PFSK-1 (cell line): ENCODE measurements at regions not wholly inside any gene's neighbourhood (a gene's known extent, or its start where the extent isn't known, plus 50 kb on each side); places are given as distances from the start of the nearest gene placed in this dataset.

ENCODE experiments used
- FOXP2 ChIP-seq: optimal IDR thresholded peaks from 2 replicates; pipeline ENCODE3; 2011; ENCODE audit warnings: borderline replicate concordance, control low read depth, inconsistent platforms; ENCODE audit not compliant: insufficient read depth; ENCODE audit errors: extremely low read length, extremely low read depth
- POLR2AphosphoS5 ChIP-seq: IDR thresholded peaks from 2 replicates; pipeline ENCODE4 v1.6.1; 2012; ENCODE audit warnings: low read depth, mild to moderate bottlenecking, control low read depth, low read length, moderate library complexity
- SIN3A ChIP-seq: IDR thresholded peaks from 2 replicates; pipeline ENCODE4 v1.6.1; 2012; ENCODE audit warnings: mild to moderate bottlenecking, low read length, moderate library complexity, borderline replicate concordance; ENCODE audit not compliant: insufficient read depth
- TAF1 ChIP-seq: IDR thresholded peaks from 2 replicates; pipeline ENCODE4 v1.6.1; 2012; ENCODE audit warnings: low read length, control low read depth, borderline replicate concordance; ENCODE audit not compliant: insufficient read depth
- TF ChIP-seq, protein P1 (sequence below), 2 experiments: IDR thresholded peaks; 2 replicates each; pipeline versions ENCODE4 v1.6.1 to v1.8.0; 2011 to 2012; ENCODE audit warnings: low read depth in 2 of 2, low read length in 2 of 2, control low read depth in 1 of 2, inconsistent platforms in 1 of 2, mild to moderate bottlenecking in 1 of 2, moderate library complexity in 1 of 2; ENCODE audit not compliant: insufficient read depth in 1 of 2

DNA sequence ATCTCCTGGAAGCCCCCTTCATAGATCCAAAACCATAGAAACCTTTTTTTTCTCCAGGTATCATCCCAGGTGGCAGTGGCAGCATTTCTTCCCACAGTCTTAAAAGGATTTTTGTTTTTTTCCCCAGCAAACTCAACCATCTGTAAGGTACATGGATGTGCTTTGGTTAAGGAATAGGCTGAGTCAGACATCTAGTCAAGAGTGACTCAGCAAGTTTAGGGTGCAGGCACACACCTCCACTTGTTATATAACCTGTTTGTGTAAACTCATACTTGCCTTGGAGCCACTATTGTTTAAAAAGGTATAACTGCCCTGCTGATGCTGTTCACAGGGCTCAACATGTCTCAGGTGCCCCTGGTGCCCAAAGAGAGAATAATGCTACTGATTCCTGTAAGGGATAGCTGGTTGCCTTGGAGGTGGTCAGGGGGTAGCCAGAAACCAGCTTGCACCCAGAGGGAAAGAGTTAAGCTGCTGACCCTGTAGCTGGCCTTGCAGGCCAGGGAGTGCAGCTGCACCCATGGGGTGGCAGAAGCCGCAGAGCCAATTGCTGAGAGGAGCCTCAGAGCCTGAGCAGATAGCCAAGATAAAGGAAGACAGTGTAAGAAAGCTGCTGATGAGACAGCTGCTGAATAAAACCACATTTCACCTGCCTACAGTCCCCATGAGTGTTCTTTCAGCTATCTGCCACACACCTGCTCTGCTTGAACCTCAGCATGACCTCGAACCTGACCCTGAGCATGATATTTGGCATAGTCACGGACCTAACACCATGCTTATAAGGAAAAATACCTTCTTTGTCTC is 1726.1 kb upstream of the RAG2 start:
- TF ChIP-seq, protein P1, sequence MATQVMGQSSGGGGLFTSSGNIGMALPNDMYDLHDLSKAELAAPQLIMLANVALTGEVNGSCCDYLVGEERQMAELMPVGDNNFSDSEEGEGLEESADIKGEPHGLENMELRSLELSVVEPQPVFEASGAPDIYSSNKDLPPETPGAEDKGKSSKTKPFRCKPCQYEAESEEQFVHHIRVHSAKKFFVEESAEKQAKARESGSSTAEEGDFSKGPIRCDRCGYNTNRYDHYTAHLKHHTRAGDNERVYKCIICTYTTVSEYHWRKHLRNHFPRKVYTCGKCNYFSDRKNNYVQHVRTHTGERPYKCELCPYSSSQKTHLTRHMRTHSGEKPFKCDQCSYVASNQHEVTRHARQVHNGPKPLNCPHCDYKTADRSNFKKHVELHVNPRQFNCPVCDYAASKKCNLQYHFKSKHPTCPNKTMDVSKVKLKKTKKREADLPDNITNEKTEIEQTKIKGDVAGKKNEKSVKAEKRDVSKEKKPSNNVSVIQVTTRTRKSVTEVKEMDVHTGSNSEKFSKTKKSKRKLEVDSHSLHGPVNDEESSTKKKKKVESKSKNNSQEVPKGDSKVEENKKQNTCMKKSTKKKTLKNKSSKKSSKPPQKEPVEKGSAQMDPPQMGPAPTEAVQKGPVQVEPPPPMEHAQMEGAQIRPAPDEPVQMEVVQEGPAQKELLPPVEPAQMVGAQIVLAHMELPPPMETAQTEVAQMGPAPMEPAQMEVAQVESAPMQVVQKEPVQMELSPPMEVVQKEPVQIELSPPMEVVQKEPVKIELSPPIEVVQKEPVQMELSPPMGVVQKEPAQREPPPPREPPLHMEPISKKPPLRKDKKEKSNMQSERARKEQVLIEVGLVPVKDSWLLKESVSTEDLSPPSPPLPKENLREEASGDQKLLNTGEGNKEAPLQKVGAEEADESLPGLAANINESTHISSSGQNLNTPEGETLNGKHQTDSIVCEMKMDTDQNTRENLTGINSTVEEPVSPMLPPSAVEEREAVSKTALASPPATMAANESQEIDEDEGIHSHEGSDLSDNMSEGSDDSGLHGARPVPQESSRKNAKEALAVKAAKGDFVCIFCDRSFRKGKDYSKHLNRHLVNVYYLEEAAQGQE (IDR thresholded peaks at IDR 0.05; ENCODE audit: insufficient read depth in 1 of 2, low read depth in 2 of 2, low read length in 2 of 2): no peak
- TF ChIP-seq SIN3A (no peak), TAF1 (no peak), FOXP2 (no peak), POLR2AphosphoS5 (no peak)

DNA sequence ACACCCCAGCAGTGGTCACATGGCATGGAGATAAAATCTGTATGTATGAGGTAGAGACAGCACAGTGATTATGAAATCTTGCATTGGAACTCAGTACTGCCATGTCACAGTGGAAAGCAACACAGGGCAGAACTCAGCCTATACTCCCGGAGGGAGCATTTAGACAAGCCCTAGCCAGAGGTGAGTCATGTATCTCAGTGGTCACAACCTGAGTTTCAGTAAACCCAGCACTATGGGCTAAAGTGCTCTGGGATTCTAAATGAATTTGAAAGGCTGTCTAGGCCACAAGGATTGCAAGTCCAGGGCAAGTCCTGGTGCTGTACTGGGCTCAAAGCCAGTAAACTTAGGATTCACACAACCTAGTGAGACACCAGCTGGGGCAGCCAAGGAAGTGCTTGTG is 1717.1 kb upstream of the RAG2 start:
- TF ChIP-seq POLR2AphosphoS5 (no peak), FOXP2 (no peak), TAF1 (no peak), SIN3A (no peak)
- TF ChIP-seq, protein P1 (IDR thresholded peaks at IDR 0.05; ENCODE audit: insufficient read depth in 1 of 2, low read depth in 2 of 2, low read length in 2 of 2): no peak

DNA sequence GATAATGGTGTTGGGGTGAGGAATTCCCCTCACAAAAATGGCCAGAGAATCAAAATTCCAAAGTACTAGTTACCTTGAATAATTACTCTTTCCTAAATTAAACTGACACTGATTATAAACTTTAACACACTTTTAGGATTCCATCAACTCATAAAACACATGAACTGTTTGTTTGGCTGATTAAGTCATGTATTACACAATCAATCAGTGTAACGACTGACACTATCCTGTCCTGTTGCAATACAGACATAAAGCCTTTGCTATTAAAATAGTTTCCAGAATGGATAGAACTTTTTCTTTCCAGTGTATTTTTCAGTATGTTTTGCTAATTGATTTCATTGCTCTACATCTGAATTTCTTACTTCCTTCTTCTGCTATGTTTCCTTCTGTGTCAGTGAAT is 1709.4 kb upstream of the RAG2 start:
- TF ChIP-seq SIN3A (no peak), FOXP2 (no peak), TAF1 (no peak), POLR2AphosphoS5 (no peak)
- TF ChIP-seq, protein P1 (IDR thresholded peaks at IDR 0.05; ENCODE audit: insufficient read depth in 1 of 2, low read depth in 2 of 2, low read length in 2 of 2): no peak

DNA sequence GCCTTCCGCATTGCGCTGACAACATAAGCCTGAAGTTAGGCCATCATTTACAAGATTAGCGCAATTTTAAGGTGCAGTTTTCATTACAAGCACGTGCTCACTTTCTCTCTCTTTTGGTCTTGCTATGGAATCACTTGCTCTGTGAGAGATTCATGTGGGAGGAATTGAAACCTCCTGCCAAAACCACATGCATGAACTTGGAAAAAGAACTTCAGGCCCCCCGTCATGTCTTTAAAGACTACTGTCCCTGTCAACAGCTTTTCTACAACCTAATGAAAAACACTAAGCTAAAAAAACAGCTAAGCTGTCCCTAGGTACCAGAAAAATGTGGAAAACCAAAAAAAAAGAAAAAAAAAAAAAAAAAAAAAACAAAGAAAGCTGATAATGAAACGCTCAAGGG is 1707.6 kb upstream of the RAG2 start:
- no peak for TF ChIP-seq SIN3A
- TF ChIP-seq, protein P1 (IDR thresholded peaks at IDR 0.05; ENCODE audit: insufficient read depth in 1 of 2, low read depth in 2 of 2, low read length in 2 of 2): no peak
- TF ChIP-seq FOXP2: no peak
- no peak for TF ChIP-seq POLR2AphosphoS5
- no peak for TF ChIP-seq TAF1

DNA sequence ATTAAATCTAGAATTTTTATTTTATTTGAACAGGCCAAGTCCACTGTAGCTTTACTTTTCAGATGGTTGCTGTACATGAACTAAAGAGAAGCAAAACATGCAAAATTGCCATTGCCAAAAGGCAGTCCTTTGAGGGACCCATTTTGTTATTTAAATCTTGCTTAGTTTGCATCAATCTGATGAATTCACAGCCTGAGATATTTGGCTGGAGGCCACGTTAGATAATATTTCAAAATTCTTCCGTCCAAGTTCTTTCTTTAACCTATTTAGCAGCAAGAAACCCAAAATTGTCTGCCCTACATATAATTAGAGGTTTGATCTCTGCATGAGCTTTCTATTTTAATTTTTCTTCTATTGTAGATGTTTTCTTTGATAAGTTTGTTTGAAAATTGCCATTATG is 1706.9 kb upstream of the RAG2 start:
- TF ChIP-seq, protein P1 (IDR thresholded peaks at IDR 0.05; ENCODE audit: insufficient read depth in 1 of 2, low read depth in 2 of 2, low read length in 2 of 2): no peak
- no peak for TF ChIP-seq TAF1
- no peak for TF ChIP-seq POLR2AphosphoS5
- no peak for TF ChIP-seq FOXP2
- TF ChIP-seq SIN3A: no peak
